ENCODE measurements at regions not wholly inside any gene's neighbourhood (a gene's known extent, or its start where the extent isn't known, plus 50 kb on each side); places are given as distances from the start of the nearest gene placed in this dataset.

DNA sequence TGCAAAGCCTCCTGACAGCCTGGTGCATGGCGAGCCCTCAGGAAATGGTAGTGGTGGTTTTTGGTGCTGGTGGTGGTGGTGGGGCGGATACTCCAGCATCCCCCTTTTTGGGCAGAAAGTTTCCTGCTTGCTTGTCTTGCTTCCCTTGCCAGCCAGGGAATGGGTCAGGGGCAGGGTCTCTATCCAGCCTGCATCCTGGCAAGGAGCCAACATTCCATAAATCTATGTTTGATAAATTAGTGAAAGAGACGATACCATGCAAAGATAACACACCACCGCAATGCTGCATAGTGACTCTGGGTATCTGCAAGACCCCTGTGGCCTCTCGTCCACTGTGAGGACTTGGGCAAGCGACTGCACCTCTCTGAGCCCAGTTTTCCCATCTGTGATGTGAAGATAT is 246.2 kb downstream of the LRFN2 start:
- DNase-seq (ENCODE audit: extremely low read depth, low read depth): no peak
- H3K4me3 ChIP-seq (replicated peaks; ENCODE audit: low read depth, low read length): no peak overlapping the region
- TF ChIP-seq, protein P1, sequence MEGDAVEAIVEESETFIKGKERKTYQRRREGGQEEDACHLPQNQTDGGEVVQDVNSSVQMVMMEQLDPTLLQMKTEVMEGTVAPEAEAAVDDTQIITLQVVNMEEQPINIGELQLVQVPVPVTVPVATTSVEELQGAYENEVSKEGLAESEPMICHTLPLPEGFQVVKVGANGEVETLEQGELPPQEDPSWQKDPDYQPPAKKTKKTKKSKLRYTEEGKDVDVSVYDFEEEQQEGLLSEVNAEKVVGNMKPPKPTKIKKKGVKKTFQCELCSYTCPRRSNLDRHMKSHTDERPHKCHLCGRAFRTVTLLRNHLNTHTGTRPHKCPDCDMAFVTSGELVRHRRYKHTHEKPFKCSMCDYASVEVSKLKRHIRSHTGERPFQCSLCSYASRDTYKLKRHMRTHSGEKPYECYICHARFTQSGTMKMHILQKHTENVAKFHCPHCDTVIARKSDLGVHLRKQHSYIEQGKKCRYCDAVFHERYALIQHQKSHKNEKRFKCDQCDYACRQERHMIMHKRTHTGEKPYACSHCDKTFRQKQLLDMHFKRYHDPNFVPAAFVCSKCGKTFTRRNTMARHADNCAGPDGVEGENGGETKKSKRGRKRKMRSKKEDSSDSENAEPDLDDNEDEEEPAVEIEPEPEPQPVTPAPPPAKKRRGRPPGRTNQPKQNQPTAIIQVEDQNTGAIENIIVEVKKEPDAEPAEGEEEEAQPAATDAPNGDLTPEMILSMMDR (IDR thresholded peaks at IDR 0.05; ENCODE audit: low read depth, low read length, missing control alignments): no peak

DNA sequence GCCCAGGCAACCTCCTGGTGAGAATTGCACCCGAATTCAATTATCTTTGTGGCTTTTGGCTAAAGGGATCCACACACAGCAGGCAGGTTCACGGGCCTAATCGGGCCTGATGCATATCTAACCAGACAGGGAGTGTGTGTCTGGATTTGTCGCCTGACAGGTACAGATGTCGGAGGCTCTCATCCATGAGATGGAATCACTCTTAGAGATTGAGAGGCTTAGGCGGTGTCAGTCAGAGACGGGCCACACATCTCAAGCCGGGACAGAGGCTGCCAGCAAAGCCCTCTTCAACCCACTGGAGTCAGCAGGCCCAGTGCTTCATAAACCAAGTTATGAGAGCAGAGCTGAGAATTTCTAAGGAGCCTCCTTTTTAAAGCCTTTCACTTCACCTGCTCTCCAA is 247.0 kb downstream of the LRFN2 start:
- H3K4me3 ChIP-seq (replicated peaks; ENCODE audit: low read depth, low read length): no peak overlapping the region
- DNase-seq (ENCODE audit: extremely low read depth, low read depth): no peak
- TF ChIP-seq, protein P1 (IDR thresholded peaks at IDR 0.05; ENCODE audit: low read depth, low read length, missing control alignments): no peak

DNA sequence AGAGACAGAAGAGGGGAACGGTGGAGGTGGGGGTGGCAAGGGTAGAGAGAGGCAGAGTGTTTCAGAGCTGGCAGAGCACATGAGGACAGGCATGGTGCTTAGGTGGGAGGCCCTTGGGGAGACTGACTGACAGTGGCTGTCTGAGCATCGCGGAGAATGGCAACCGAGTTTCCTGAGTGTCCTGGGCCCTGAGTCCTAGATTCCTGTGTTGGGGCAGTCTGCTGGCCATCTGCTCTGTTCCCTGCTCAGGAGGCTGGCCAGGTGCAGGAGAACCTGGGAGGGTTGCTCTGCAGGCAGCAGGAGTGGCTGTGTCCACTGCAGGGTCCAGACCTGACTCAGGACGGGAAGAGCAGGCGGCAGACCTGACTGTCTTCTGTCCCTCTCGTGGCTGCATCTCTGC is 248.9 kb downstream of the LRFN2 start:
- TF ChIP-seq, protein P1 (IDR thresholded peaks at IDR 0.05; ENCODE audit: low read depth, low read length, missing control alignments): no peak
- no peak for DNase-seq (ENCODE audit: extremely low read depth, low read depth)
- H3K4me3 ChIP-seq (replicated peaks; ENCODE audit: low read depth, low read length): no peak overlapping the region

DNA sequence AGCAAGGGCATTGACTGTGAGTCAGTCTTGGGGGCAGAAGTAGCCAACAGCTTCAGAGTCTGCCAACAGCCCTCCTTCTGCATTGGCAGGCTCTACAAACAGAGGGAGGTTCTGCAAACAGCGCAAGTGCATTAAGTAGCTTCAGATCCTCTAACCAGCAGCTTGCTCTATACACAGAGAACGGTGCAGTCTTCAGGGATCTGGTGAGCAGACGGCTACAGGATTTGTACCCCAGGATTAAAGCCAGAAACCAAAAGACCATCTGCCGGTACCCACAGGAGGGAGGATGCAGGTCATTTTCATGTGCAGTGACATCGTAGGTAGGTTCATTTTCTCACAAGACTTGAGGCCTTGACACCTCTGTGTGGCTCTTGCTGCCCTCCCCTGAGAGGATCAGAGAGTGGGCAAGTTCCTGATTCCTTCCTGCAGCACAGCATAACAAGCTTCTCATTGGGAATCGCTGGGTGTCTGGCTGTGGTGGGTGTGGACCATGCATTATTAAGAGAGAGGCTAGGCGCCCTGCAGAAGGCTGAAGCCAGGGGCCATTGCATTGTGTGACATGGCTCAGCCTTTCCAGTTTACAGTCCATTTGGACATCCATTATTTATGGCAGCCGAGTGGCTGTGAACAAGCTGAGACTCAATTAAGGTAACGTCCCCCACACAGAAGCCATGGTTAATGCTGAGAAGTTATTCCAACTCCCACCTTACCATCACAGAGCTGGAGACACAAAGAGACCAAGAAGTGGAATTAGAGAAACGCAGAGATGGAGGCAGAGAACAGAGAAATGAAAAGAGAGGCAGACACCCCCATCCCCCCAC is 250.0 kb downstream of the LRFN2 start:
- TF ChIP-seq, protein P1 (IDR thresholded peaks at IDR 0.05; ENCODE audit: low read depth, low read length, missing control alignments): no peak
- H3K4me3 ChIP-seq (replicated peaks; ENCODE audit: low read depth, low read length): no peak overlapping the region
- DNase-seq (ENCODE audit: extremely low read depth, low read depth): no peak

DNA sequence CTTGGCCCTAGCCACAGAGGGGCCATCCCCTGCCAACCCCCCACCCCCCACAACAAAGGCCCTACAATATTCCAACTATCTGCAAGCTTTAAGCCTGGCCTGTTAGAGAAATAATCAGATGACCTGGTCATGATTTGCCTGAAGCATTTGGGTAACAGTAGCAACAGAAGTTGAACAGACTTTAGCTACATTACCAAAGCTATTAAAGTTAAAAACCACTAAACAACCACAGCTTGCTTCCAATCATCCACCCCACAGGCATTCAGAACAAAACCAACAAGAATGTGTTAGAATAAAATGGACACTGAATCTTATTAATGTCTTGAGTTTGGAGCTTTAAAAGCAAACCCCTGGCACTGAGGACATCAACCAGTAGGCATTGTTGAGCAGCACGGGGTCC is 250.9 kb downstream of the LRFN2 start:
- no peak overlapping the region for H3K4me3 ChIP-seq (replicated peaks; ENCODE audit: low read depth, low read length)
- DNase-seq (ENCODE audit: extremely low read depth, low read depth): no peak
- TF ChIP-seq, protein P1 (IDR thresholded peaks at IDR 0.05; ENCODE audit: low read depth, low read length, missing control alignments): no peak

DNA sequence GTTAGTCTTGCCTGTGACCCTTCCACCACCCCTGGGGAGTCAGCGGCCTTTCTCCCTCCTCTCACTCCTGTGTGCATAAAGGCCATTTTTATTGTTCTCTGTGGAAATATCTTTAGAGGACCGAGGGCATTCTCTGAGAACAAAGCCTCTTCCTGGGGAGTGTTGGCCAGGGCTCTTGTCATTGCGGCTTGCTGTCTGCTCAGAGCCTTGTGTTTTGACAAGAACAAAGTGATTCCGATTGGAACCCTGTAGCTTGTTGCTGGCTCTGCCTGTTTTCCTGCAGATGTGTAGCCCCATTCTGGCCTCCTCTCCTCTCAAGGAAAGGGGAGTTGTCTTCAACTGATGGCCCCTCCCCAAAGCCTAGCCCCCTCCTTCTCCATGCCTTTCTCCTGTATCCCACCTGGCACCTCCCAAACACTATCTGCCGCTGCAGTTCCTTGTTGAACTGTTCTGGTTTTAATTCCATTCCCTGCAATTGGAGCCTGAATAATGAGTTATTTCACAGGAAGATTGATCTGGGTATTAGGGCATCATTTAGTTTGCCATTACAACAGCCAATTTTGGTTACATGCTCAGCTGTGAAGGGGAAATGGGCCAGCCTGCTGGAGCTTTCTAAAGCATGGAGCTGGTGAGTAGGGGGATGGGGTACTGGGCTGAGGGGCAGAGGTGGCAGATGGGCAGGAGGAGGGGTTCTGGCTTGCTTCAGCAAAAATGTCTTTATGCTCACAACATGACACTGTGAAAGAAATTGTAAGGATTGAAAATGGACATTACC is 252.5 kb downstream of the LRFN2 start:
- no peak overlapping the region for H3K4me3 ChIP-seq (replicated peaks; ENCODE audit: low read depth, low read length)
- TF ChIP-seq, protein P1 (IDR thresholded peaks at IDR 0.05; ENCODE audit: low read depth, low read length, missing control alignments): no peak
- DNase-seq (ENCODE audit: extremely low read depth, low read depth): no peak

Measured in HFF-Myc (cell line).